Activated T-helper 17 cell treated with anti-CD3 and anti-CD28 coated beads, Interleukin-2, amount 50 U/mL, for 72 hours (primary cell): ENCODE measurements at regions not wholly inside any gene's neighbourhood (a gene's known extent, or its start where the extent isn't known, plus 50 kb on each side); places are given as distances from the start of the nearest gene placed in this dataset.

Source experiments
- ATAC-seq: fragments of 150-1000 bp; cut with Tn5 transposase; replicated peaks from 2 replicates; pipeline ENCODE4 v1.10.0; 2021; ENCODE audit warnings: mild to moderate bottlenecking, moderate library complexity
- H3K27ac Mint-ChIP-seq: one replicate; pipeline ENCODE4 v1.8.0; 2022; ENCODE audit warnings: mixed read lengths
- H3K27me3 Mint-ChIP-seq: one replicate; pipeline ENCODE4 v1.8.0; 2022; ENCODE audit warnings: mixed read lengths
- H3K36me3 Mint-ChIP-seq: one replicate; pipeline ENCODE4 v1.8.0; 2022; ENCODE audit warnings: low read depth, mild to moderate bottlenecking, mixed read lengths
- H3K4me1 Mint-ChIP-seq: one replicate; pipeline ENCODE4 v1.8.0; 2022; ENCODE audit warnings: mixed read lengths
- H3K4me3 Mint-ChIP-seq: one replicate; pipeline ENCODE4 v1.8.0; 2022; ENCODE audit warnings: mild to moderate bottlenecking, mixed read lengths
- H3K9me3 Mint-ChIP-seq: one replicate; pipeline ENCODE4 v1.8.0; 2022; ENCODE audit warnings: mixed read lengths

DNA sequence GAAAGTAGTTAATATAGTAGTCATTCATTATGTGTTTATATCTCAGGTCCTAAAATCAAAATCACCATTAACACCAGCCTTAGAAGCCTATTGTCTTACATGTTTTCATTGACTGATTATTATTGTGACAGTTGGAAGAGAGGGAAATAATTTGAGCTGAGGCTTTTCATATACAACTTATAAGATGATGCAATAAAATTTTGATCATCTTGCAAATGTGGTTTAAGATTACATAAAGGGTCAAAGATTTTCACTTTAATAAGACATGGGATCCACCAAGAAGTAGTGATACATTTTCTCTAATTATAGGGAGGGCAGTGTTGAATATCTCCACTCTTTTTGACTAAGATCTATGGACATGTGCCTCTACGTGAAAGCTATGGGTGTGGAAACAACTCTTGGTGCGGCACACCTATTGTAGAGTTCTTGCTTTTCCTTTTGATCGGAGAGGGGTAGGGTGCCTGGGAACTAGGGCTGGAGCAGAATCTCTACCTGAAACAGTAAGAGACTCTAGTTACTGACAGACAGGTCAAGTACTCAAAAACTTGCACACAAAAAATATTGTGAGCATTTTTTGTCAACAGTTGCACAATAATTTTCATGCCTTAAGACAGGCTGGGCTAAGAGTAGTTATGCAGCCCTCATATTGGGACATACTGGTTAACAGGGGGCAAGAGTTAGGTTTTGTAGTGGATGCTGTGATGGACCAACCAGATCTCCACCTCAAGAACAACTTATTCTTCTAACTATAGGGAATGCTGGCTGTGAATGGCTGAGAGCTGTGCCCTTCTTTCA, 139.3 kb upstream of the FST start:
- H3K27ac Mint-ChIP-seq: no peak overlapping the region
- H3K4me3 Mint-ChIP-seq: no peak overlapping the region
- no peaks in the 10 kb centered on the region for H3K27me3 Mint-ChIP-seq
- H3K9me3 Mint-ChIP-seq: no peaks in the 10 kb centered on the region
- no peaks in the 10 kb centered on the region for H3K36me3 Mint-ChIP-seq
- no peaks in the 10 kb centered on the region for H3K4me1 Mint-ChIP-seq
- ATAC-seq: no peak

DNA sequence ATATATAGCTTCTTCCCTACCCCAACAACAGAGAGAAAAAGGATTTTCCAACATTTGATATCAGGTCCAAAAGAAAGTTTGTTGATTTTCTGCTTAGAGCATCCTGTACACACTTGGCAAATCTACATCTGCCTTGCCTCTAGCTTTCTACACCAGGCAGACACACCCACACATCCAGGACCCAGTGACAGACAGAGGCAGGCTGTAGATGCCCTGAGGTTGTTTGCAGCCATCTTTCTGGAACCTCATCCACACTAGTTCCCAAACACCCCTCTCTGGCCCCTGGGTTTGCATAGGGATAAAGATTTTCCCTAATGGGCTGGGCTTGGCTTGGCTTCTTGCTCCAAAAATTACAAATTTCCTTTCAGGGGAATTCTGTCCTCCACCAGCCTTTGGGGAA, 138.2 kb upstream of the FST start:
- no peaks in the 10 kb centered on the region for H3K4me1 Mint-ChIP-seq
- H3K27me3 Mint-ChIP-seq: no peaks in the 10 kb centered on the region
- ATAC-seq: no peak
- H3K27ac Mint-ChIP-seq: no peak overlapping the region
- no peaks in the 10 kb centered on the region for H3K36me3 Mint-ChIP-seq
- H3K9me3 Mint-ChIP-seq: no peaks in the 10 kb centered on the region
- H3K4me3 Mint-ChIP-seq: no peak overlapping the region

- H3K27ac Mint-ChIP-seq: no peak overlapping the region
- no peaks in the 10 kb centered on the region for H3K4me1 Mint-ChIP-seq
- no peak for ATAC-seq
- no peaks in the 10 kb centered on the region for H3K9me3 Mint-ChIP-seq
- no peak overlapping the region for H3K4me3 Mint-ChIP-seq
- no peaks in the 10 kb centered on the region for H3K36me3 Mint-ChIP-seq
- peaks cover 6% of the 10 kb centered on the region for H3K27me3 Mint-ChIP-seq
These were observed 137.2 kb upstream of the FST start for GRCh38 chr5:53343187-53343586.

DNA sequence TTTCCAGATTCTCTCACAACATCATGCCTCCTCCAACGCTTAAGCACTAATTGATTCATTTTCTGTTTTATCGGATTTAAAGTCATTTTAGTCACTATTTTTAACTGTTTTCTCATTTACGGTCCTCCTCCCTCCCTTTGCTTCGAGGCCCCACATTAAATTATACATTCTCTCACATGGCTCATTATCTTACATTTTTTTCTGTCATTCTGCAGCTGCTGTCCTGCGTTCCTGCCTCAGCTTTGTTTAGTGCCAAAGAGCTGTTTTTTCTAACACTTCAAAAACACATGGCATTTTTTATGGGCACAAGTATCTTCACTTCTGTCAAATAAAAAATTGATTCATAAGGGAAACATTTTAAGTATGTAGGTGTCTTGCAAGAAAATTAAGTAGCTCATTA, 130.1 kb upstream of the FST start:
- no peak for ATAC-seq
- Mint-ChIP-seq H3K4me1 (no peaks in the 10 kb centered on the region), H3K27me3 (peaks cover 9% of the 10 kb centered on the region), H3K4me3 (no peak overlapping the region), H3K9me3 (no peaks in the 10 kb centered on the region), H3K36me3 (no peaks in the 10 kb centered on the region), H3K27ac (no peak overlapping the region)

GRCh38 chr5:53350991-53351770, 129.2 kb upstream of the FST start:
- H3K4me3 Mint-ChIP-seq: no peak overlapping the region
- ATAC-seq: no peak
- H3K9me3 Mint-ChIP-seq: no peaks in the 10 kb centered on the region
- H3K27ac Mint-ChIP-seq: no peak overlapping the region
- H3K27me3 Mint-ChIP-seq: peaks cover 10% of the 10 kb centered on the region
- H3K36me3 Mint-ChIP-seq: no peaks in the 10 kb centered on the region
- H3K4me1 Mint-ChIP-seq: no peaks in the 10 kb centered on the region

- no peaks in the 10 kb centered on the region for H3K9me3 Mint-ChIP-seq
- no peaks in the 10 kb centered on the region for H3K36me3 Mint-ChIP-seq
- H3K27me3 Mint-ChIP-seq: peaks cover 14% of the 10 kb centered on the region
- no peak overlapping the region for H3K4me3 Mint-ChIP-seq
- no peaks in the 10 kb centered on the region for H3K4me1 Mint-ChIP-seq
- no peak overlapping the region for H3K27ac Mint-ChIP-seq
- ATAC-seq: no peak
These were observed 125.1 kb upstream of the FST start for GRCh38 chr5:53355316-53355715.

GRCh38 chr5:53355931-53356330, 124.5 kb upstream of the FST start:
- Mint-ChIP-seq H3K36me3 (no peaks in the 10 kb centered on the region), H3K27ac (no peak overlapping the region), H3K9me3 (no peaks in the 10 kb centered on the region), H3K4me3 (no peak overlapping the region), H3K27me3 (peaks cover 16% of the 10 kb centered on the region), H3K4me1 (no peaks in the 10 kb centered on the region)
- no peak for ATAC-seq

GRCh38 chr5:53357439-53357838, 123.0 kb upstream of the FST start:
- no peaks in the 10 kb centered on the region for H3K36me3 Mint-ChIP-seq
- H3K27ac Mint-ChIP-seq: no peak overlapping the region
- peaks cover 17% of the 10 kb centered on the region for H3K27me3 Mint-ChIP-seq
- ATAC-seq: peak; percentile 32
- H3K9me3 Mint-ChIP-seq: no peaks in the 10 kb centered on the region
- no peak overlapping the region for H3K4me3 Mint-ChIP-seq
- H3K4me1 Mint-ChIP-seq: no peaks in the 10 kb centered on the region

GRCh38 chr5:53358794-53359193, 121.6 kb upstream of the FST start:
- peaks cover 17% of the 10 kb centered on the region for H3K27me3 Mint-ChIP-seq
- H3K36me3 Mint-ChIP-seq: no peaks in the 10 kb centered on the region
- no peaks in the 10 kb centered on the region for H3K4me1 Mint-ChIP-seq
- ATAC-seq: no peak
- H3K9me3 Mint-ChIP-seq: no peaks in the 10 kb centered on the region
- H3K4me3 Mint-ChIP-seq: no peak overlapping the region
- H3K27ac Mint-ChIP-seq: no peak overlapping the region

DNA sequence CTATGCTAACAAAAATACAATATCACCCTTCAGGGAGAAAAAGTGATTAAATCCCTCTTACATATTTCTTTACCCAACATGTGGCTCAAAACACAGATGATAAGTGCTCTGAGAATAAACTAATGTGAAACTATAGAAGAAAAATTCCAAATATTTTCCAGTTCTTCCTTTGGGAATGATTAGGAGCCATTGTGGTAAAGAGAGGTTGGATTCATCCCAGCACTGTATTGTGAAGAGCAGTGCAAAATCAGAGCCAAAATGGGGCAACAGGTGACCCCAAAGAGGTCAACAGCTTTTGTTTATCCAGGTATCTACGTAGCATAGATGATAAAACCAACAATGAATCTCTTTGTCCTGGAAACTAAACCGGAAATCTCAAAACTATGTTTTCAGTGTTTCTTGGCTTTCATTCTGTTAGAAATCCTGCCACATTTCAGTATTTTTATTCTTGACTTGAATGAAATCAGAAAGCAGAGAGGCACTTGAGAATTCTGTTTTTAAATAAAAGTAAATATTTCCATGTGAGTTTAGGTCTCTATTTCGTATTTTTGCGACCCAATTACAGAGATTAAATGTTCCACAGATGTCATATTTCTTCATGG, 120.4 kb upstream of the FST start:
- Mint-ChIP-seq H3K27me3 (peaks cover 17% of the 10 kb centered on the region), H3K27ac (no peak overlapping the region), H3K9me3 (no peaks in the 10 kb centered on the region), H3K36me3 (no peaks in the 10 kb centered on the region), H3K4me1 (no peaks in the 10 kb centered on the region), H3K4me3 (no peak overlapping the region)
- no peak for ATAC-seq

GRCh38 chr5:53360811-53361210, 119.6 kb upstream of the FST start:
- Mint-ChIP-seq H3K27me3 (peaks cover 13% of the 10 kb centered on the region), H3K4me3 (no peak overlapping the region), H3K4me1 (no peaks in the 10 kb centered on the region), H3K36me3 (no peaks in the 10 kb centered on the region), H3K9me3 (no peaks in the 10 kb centered on the region), H3K27ac (no peak overlapping the region)
- no peak for ATAC-seq

DNA sequence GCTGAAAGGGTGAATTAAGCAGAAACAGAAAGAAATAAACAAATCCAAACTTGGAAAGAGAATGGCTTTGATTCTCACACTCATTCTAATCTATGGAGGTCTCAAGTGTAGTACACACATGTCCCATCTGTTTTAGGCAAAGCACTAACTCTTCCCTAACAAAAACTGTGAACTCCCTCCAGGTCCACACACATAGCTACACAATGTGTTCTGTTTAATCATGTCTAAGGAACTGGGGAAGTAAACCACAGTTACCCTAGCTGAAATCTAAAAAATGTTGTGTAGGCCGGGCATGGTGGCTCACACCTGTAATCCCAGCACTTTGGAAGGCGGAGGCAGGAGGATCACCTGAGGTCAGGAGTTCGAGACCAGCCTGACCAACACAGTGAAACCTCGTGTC, 118.7 kb upstream of the FST start:
- no peaks in the 10 kb centered on the region for H3K36me3 Mint-ChIP-seq
- H3K9me3 Mint-ChIP-seq: no peaks in the 10 kb centered on the region
- no peaks in the 10 kb centered on the region for H3K4me1 Mint-ChIP-seq
- no peak for ATAC-seq
- peaks cover 13% of the 10 kb centered on the region for H3K27me3 Mint-ChIP-seq
- H3K4me3 Mint-ChIP-seq: no peak overlapping the region
- no peak overlapping the region for H3K27ac Mint-ChIP-seq

DNA sequence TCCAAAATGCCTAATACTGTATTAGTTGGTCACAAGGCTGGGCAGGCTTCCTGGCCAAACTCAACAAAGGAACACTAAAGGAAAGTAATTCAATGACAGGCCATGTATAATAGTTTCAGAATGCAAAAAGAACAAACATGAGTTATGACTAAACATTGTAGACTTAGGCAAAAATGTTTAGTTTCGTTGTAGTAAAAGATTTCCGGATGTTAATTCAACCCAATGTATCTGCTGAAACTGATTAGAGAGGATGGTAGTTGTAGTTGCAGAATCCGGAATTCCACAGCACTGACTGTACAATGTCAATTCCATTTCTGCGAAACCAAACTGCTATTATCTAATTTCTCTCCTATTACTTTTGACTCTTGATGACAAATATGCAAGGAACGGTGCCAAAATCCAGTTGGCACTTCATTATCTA, 117.9 kb upstream of the FST start:
- H3K27me3 Mint-ChIP-seq: peaks cover 7% of the 10 kb centered on the region
- H3K27ac Mint-ChIP-seq: no peak overlapping the region
- H3K4me1 Mint-ChIP-seq: no peaks in the 10 kb centered on the region
- no peaks in the 10 kb centered on the region for H3K9me3 Mint-ChIP-seq
- no peak for ATAC-seq
- no peaks in the 10 kb centered on the region for H3K36me3 Mint-ChIP-seq
- H3K4me3 Mint-ChIP-seq: no peak overlapping the region

- H3K27ac Mint-ChIP-seq: no peak overlapping the region
- H3K4me1 Mint-ChIP-seq: no peaks in the 10 kb centered on the region
- no peak for ATAC-seq
- no peaks in the 10 kb centered on the region for H3K36me3 Mint-ChIP-seq
- no peaks in the 10 kb centered on the region for H3K9me3 Mint-ChIP-seq
- H3K4me3 Mint-ChIP-seq: no peak overlapping the region
- H3K27me3 Mint-ChIP-seq: peaks cover 3% of the 10 kb centered on the region
These were observed 116.4 kb upstream of the FST start for GRCh38 chr5:53364061-53364460.

GRCh38 chr5:53366245-53366644, 114.2 kb upstream of the FST start:
- Mint-ChIP-seq H3K9me3 (no peaks in the 10 kb centered on the region), H3K4me1 (no peaks in the 10 kb centered on the region), H3K27ac (no peak overlapping the region), H3K4me3 (no peak overlapping the region), H3K27me3 (peaks cover 4% of the 10 kb centered on the region), H3K36me3 (no peaks in the 10 kb centered on the region)
- ATAC-seq: peak; percentile 88
